Body of pancreas (tissue), 4 donors: ENCODE measurements at regions not wholly inside any gene's neighbourhood (a gene's known extent, or its start where the extent isn't known, plus 50 kb on each side); places are given as distances from the start of the nearest gene placed in this dataset.

ENCODE experiments used
- CTCF ChIP-seq, 7 experiments: fragments of 450-650 bp in 4 of 7; fragments of 200-600 bp in 3 of 7; sonication (generic) in 3 of 7; IDR thresholded peaks; one replicate each; pipeline ENCODE4 v1.5.1; 2016 to 2019; ENCODE audit warnings: antibody characterized with exemption in 7 of 7
- POLR2A ChIP-seq, 3 donors: fragments of 450-650 bp; IDR thresholded peaks; one replicate each; pipeline ENCODE4 v1.6.1; 2016; ENCODE audit warnings: antibody characterized with exemption in 3 of 3, mild to moderate bottlenecking in 2 of 3

- TF ChIP-seq CTCF (IDR thresholded peaks at IDR 0.05) (no peak), POLR2A (IDR thresholded peaks at IDR 0.05) (no peak)
These were observed 179.9 kb upstream of the PLET1 start for GRCh38 chr11:112440518-112440917.
